ENCODE measurements at regions not wholly inside any gene's neighbourhood (a gene's known extent, or its start where the extent isn't known, plus 50 kb on each side); places are given as distances from the start of the nearest gene placed in this dataset.

- ATAC-seq: no peak
- Mint-ChIP-seq H3K9me3 (no peaks in the 10 kb centered on the region), H3K4me1 (no peaks in the 10 kb centered on the region), H3K27ac (no peak overlapping the region), H3K36me3 (ENCODE audit: low read depth) (no peaks in the 10 kb centered on the region), H3K27me3 (peaks cover 5% of the 10 kb centered on the region), H3K4me3 (no peak overlapping the region)
- DNase-seq: no peak
These were observed 179.7 kb downstream of the RBFOX3 start for GRCh38 chr17:79431175-79431574.

DNA sequence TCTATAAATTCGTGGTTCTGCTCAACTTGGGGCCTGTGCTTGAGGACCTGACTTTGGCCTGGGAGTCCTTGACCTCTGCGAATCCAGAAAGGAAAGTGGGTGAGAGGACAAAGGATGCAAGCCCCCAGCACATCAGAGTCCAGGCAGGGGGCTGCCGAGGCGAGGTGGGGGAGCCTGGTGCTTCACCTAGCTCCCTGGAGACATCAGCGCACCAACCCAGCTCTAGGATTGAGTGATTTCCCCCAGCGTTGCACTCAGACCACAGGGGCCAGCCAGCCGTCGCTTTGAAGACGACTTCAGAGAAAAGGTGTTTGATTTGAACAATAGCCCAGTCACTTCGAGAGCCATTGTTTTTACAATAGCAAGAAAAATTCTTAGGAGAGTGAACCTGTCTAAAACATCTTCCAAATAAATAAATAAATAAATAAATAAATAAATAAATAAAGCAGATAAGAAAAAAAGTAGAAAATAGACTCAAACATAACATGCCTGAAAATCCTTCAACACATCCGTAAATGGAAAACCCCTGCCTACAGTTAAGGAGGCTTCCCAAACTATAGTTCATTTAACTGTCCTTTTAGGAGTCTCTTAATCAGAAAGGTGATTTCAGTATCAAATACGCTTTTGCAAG, 180.9 kb downstream of the RBFOX3 start:
- Mint-ChIP-seq H3K27ac (no peak overlapping the region), H3K27me3 (peaks cover 5% of the 10 kb centered on the region), H3K9me3 (no peaks in the 10 kb centered on the region), H3K4me3 (no peak overlapping the region), H3K4me1 (no peaks in the 10 kb centered on the region), H3K36me3 (ENCODE audit: low read depth) (no peaks in the 10 kb centered on the region)
- ATAC-seq (no peak), DNase-seq (no peak)

GRCh38 chr17:79428988-79429387, 181.9 kb downstream of the RBFOX3 start:
- ATAC-seq: no peak
- peaks cover 5% of the 10 kb centered on the region for H3K27me3 Mint-ChIP-seq

GRCh38 chr17:79427621-79428539, 183.0 kb downstream of the RBFOX3 start:
- Mint-ChIP-seq H3K9me3 (no peaks in the 10 kb centered on the region), H3K4me1 (no peaks in the 10 kb centered on the region), H3K4me3 (no peak overlapping the region), H3K27ac (no peak overlapping the region), H3K36me3 (ENCODE audit: low read depth) (no peaks in the 10 kb centered on the region), H3K27me3 (peaks cover 5% of the 10 kb centered on the region)
- ATAC-seq (no peak), DNase-seq (no peak)

More at GRCh38 chr17:79428988-79429387, 181.9 kb downstream of the RBFOX3 start:
- no peak for DNase-seq
- H3K36me3 Mint-ChIP-seq (ENCODE audit: low read depth): no peaks in the 10 kb centered on the region
- H3K9me3 Mint-ChIP-seq: no peaks in the 10 kb centered on the region
- H3K4me3 Mint-ChIP-seq: no peak overlapping the region
- H3K4me1 Mint-ChIP-seq: no peaks in the 10 kb centered on the region
- no peak overlapping the region for H3K27ac Mint-ChIP-seq

DNA sequence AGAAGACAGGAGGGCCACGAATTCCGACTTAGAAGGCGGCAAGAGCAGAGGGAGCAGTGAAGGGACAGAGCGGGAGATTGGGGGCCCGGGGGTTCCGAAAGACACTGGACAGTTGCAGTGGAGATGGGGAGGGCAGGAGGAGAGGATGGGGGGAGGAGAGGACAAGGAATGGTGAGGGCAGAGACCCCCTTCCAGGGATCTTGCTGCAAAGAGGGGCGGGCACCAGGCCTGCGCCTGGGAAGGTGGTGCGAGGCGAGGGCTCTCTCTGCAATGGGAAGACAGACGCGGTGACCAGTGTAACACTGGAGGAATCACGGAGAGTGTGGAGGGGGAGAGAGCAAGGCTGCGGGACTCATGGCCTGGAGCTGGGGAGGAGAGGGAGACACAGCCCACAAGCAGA, 185.2 kb downstream of the RBFOX3 start:
- ATAC-seq (no peak), DNase-seq (no peak)
- H3K4me3 Mint-ChIP-seq: no peak overlapping the region
- H3K4me1 Mint-ChIP-seq: no peaks in the 10 kb centered on the region
- no peaks in the 10 kb centered on the region for H3K36me3 Mint-ChIP-seq (ENCODE audit: low read depth)
- H3K9me3 Mint-ChIP-seq: no peaks in the 10 kb centered on the region
- H3K27me3 Mint-ChIP-seq: peaks cover 2% of the 10 kb centered on the region
- no peak overlapping the region for H3K27ac Mint-ChIP-seq

DNA sequence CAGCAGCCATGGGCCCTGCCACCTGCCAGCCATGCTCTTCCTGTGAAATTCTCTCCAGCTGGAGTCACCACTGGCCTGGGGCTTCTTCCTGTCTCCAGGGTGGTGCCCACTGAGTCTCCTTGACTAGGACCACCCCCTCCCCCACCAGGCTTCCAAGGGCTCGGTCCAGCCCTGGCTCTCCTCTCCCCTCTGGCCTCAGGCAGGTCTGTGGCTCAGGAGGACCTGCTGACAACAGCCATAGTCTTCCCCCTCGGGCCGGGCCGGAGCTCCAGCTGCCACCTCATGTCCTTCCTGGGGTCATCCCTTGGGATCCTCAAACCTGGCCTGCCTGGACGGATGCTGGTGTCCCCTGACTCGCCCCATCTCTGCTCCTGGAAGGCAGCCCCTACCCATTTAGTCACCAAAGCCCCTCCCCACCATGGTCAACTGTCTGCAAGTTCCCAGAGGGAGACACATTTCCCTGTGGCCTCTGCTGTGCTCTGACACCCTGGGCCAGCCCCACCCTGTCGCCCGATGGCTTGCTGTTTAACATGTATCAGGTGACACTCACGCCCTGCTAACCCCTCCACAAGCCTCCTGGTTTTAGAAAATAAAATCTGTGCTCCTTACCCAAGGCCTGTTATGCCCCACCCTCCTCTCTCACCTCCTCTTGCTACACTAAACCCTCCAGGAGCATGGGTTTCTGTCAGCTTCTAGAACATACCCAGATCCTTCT, 186.2 kb downstream of the RBFOX3 start:
- no peaks in the 10 kb centered on the region for H3K4me1 Mint-ChIP-seq
- no peak overlapping the region for H3K4me3 Mint-ChIP-seq
- no peak for DNase-seq
- H3K9me3 Mint-ChIP-seq: no peaks in the 10 kb centered on the region
- no peak for ATAC-seq
- H3K27me3 Mint-ChIP-seq: peaks cover 2% of the 10 kb centered on the region
- no peak overlapping the region for H3K27ac Mint-ChIP-seq
- H3K36me3 Mint-ChIP-seq (ENCODE audit: low read depth): no peaks in the 10 kb centered on the region

DNA sequence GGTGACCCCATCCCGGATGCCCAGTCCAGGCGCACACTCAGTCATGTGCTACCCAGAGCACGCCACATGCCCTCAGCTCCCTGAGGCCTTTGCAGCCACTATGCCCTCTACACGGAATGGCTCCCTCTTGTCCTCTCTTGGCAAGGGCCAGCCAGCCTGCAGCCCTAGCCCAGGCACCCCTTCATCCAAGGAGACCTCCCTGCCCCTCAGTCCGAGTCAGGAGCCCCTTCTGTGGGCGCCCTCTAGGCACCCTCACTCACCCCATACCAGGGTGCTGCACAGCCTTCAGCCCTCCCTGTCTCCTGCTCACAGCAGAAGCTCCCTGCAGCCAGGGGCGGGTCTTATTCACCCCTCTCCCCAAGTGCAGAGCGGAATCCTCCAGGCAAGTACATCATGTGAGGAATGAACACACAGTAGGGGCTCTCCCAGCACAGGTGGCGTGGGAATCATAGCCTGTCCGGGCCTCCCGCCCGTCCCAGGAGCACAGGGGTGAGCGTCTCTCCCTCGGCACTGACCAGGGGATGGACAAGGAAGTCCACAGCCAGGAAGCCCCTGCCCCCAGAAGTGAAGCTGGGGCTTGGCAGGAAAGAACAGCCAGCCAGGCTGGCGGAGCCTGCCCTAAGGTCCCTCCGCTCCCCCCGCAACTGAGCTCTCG, 186.9 kb downstream of the RBFOX3 start:
- Mint-ChIP-seq H3K4me1 (no peaks in the 10 kb centered on the region), H3K27me3 (peaks cover 2% of the 10 kb centered on the region), H3K9me3 (no peaks in the 10 kb centered on the region), H3K36me3 (ENCODE audit: low read depth) (no peaks in the 10 kb centered on the region), H3K4me3 (no peak overlapping the region), H3K27ac (no peak overlapping the region)
- DNase-seq: no peak
- no peak for ATAC-seq

GRCh38 chr17:79422236-79422635, 188.6 kb downstream of the RBFOX3 start:
- H3K27ac Mint-ChIP-seq: no peak overlapping the region
- no peaks in the 10 kb centered on the region for H3K4me1 Mint-ChIP-seq
- H3K27me3 Mint-ChIP-seq: peaks cover 13% of the 10 kb centered on the region
- DNase-seq (no peak), ATAC-seq (no peak)
- H3K4me3 Mint-ChIP-seq: no peak overlapping the region
- H3K36me3 Mint-ChIP-seq (ENCODE audit: low read depth): no peaks in the 10 kb centered on the region
- no peaks in the 10 kb centered on the region for H3K9me3 Mint-ChIP-seq

DNA sequence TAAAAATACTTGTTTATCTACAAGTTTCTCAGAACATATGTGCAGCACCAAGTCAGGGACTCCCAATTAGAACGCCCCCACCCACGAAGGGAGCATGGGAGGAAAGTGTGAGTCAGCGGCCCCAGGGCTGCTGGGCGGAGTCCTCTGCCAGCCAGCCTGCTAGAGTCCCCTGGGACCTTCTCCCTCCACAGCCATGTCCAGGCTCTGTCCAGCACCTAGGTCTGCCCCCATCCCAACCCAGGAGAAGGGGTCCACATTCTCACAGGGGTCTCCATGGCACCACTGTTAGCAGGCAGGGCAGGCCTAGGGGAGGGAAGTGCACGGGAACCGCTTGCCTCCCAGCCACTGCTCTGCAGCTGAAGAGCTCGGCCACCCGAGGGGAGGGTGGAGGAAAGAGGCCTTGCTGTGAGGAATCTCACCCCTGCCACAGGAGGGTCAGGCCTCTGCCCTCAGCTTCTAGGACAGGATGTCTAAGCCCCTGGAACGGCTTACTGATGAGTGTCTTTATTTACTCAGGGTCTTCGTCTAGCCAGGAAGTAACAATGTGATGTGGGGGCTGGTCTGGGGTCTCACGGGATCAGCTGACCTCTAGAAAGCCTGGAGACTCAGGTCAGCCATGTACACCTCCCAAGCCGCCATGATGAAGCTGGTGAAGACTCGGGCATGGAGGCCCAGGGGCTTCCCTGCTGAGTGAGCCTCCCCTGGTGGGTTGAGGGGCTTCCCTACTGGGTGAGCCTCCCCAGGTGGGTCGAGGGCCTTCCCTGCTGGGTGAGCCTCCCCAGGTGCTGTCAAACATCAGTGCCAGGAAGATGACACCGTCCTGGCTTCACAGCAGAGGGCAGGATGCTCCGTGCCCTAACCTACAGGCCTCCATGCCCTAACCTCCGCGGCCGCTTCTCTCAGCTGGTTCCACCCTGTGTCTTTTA, 190.3 kb downstream of the RBFOX3 start:
- Mint-ChIP-seq H3K4me3 (no peak overlapping the region), H3K27ac (no peak overlapping the region), H3K9me3 (no peaks in the 10 kb centered on the region), H3K36me3 (ENCODE audit: low read depth) (no peaks in the 10 kb centered on the region), H3K27me3 (peaks cover 14% of the 10 kb centered on the region), H3K4me1 (no peaks in the 10 kb centered on the region)
- DNase-seq: peak; percentile 26
- ATAC-seq: peak; percentile 48

GRCh38 chr17:79417476-79417988, 193.3 kb downstream of the RBFOX3 start:
- no peak overlapping the region for H3K27ac Mint-ChIP-seq
- H3K9me3 Mint-ChIP-seq: no peaks in the 10 kb centered on the region
- H3K27me3 Mint-ChIP-seq: peaks cover 15% of the 10 kb centered on the region
- DNase-seq: no peak
- H3K4me1 Mint-ChIP-seq: no peaks in the 10 kb centered on the region
- no peak overlapping the region for H3K4me3 Mint-ChIP-seq
- ATAC-seq: no peak
- no peaks in the 10 kb centered on the region for H3K36me3 Mint-ChIP-seq (ENCODE audit: low read depth)

DNA sequence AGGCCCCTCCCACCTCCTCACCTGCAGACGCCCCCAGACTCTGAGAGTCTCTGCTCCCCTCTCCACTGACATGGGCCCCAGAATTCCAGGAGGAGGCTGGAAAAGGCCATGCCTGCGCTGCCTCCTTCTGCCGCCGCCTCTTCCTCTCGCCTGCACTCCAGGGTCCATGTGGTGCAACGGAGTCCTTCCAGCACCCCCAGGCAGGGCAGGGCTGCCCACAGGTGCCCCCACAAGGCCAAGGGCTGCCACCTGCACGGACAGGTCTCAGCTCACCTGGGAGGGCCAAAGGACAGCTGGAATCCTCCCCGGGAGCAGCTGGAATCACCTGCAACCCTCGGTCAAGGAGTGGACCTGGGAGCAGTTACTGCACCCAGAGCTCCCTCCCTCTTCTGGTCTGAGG, 194.9 kb downstream of the RBFOX3 start:
- no peak overlapping the region for H3K27ac Mint-ChIP-seq
- H3K4me3 Mint-ChIP-seq: no peak overlapping the region
- H3K27me3 Mint-ChIP-seq: peaks cover 15% of the 10 kb centered on the region
- DNase-seq: no peak
- no peaks in the 10 kb centered on the region for H3K36me3 Mint-ChIP-seq (ENCODE audit: low read depth)
- H3K4me1 Mint-ChIP-seq: no peaks in the 10 kb centered on the region
- no peak for ATAC-seq
- H3K9me3 Mint-ChIP-seq: no peaks in the 10 kb centered on the region

DNA sequence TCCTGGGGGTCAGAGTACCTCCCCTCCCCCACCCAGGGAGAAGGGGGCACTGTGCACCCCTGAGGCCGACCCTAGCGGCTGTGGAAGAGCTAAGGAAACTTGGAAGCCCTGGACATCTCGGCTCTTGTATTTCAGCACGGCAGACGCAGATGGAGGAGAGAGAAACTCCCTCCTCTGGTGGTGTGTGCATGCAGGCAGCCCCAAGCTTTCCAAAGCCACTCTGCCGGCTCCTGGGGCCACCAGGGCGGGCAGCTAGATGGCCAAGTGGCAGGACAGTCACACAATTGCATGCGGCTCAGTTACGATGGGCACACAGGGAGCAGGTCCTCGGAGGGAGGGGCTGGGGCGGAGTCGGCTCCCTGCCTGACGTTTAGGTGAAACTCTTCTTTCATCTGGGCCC, 195.5 kb downstream of the RBFOX3 start:
- no peak for DNase-seq
- H3K4me3 Mint-ChIP-seq: no peak overlapping the region
- H3K27me3 Mint-ChIP-seq: peaks cover 15% of the 10 kb centered on the region
- no peak overlapping the region for H3K27ac Mint-ChIP-seq
- H3K9me3 Mint-ChIP-seq: no peaks in the 10 kb centered on the region
- H3K4me1 Mint-ChIP-seq: no peaks in the 10 kb centered on the region
- no peaks in the 10 kb centered on the region for H3K36me3 Mint-ChIP-seq (ENCODE audit: low read depth)
- ATAC-seq: no peak

DNA sequence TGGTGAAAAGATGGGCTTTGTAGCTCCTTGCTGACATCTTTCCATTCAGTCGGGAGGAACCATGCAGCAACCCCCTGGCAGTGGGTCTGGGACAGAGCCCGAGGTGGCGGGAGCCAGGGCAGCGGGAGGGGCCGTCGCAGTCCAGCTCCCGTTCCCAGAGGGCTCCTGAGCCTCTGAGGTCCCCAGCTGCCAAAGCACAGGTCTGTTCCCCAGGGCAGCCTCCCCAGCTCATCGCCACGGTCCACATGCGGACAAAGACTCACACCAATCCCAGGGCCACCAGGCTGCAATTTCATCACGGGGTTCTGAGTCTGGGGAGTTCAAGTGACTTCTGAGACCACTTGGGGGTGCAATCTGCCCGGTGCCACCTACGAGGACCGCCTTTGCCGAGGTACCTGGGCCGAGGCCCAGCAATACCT, 196.0 kb downstream of the RBFOX3 start:
- no peaks in the 10 kb centered on the region for H3K36me3 Mint-ChIP-seq (ENCODE audit: low read depth)
- no peaks in the 10 kb centered on the region for H3K9me3 Mint-ChIP-seq
- ATAC-seq (no peak), DNase-seq (no peak)
- no peak overlapping the region for H3K4me3 Mint-ChIP-seq
- H3K27me3 Mint-ChIP-seq: peaks cover 15% of the 10 kb centered on the region
- no peaks in the 10 kb centered on the region for H3K4me1 Mint-ChIP-seq
- H3K27ac Mint-ChIP-seq: no peak overlapping the region

Measured in activated naive CD8-positive, alpha-beta T cell treated with anti-CD3 and anti-CD28 coated beads, Interleukin-2, amount 50 U/mL, for 24 hours (primary cell).